ENCODE measurements at regions not wholly inside any gene's neighbourhood (a gene's known extent, or its start where the extent isn't known, plus 50 kb on each side); places are given as distances from the start of the nearest gene placed in this dataset.

GRCh38 chr1:36735436-36735835 lies 252.7 kb upstream of the CSF3R start:
- Mint-ChIP-seq H3K9me3 (ENCODE audit: low read depth, unreplicated experiment) (no peaks in the 10 kb centered on the region), H3K4me3 (ENCODE audit: low read depth, unreplicated experiment) (no peak overlapping the region), H3K36me3 (ENCODE audit: insufficient read depth, unreplicated experiment) (no peaks in the 10 kb centered on the region), H3K27ac (ENCODE audit: unreplicated experiment) (no peak overlapping the region), H3K4me1 (ENCODE audit: low read depth, unreplicated experiment) (no peaks in the 10 kb centered on the region), H3K27me3 (ENCODE audit: unreplicated experiment) (peaks cover 98% of the 10 kb centered on the region)
- DNase-seq = no peak
- intact Hi-C loops (cut with micrococcal nuclease; ENCODE audit: unreplicated experiment) = no loop called here
- no peak for TF ChIP-seq CTCF (IDR thresholded peaks at IDR 0.05; ENCODE audit: unreplicated experiment)
- CTCF ChIA-PET = no interaction called here
- BruUV-seq (replicated peaks) = no TSS peak

GRCh38 chr1:36734356-36734755 lies 251.6 kb upstream of the CSF3R start:
- BruUV-seq (replicated peaks) = no TSS peak

GRCh38 chr1:36733748-36734147 lies 251.0 kb upstream of the CSF3R start:
- CTCF ChIA-PET = no interaction called here
- no peak for DNase-seq
- Mint-ChIP-seq H3K36me3 (ENCODE audit: insufficient read depth, unreplicated experiment) (no peaks in the 10 kb centered on the region), H3K27me3 (ENCODE audit: unreplicated experiment) (peaks cover 98% of the 10 kb centered on the region), H3K27ac (ENCODE audit: unreplicated experiment) (no peak overlapping the region), H3K4me1 (ENCODE audit: low read depth, unreplicated experiment) (no peaks in the 10 kb centered on the region), H3K9me3 (ENCODE audit: low read depth, unreplicated experiment) (no peaks in the 10 kb centered on the region), H3K4me3 (ENCODE audit: low read depth, unreplicated experiment) (no peak overlapping the region)
- no TSS peak for BruUV-seq (replicated peaks)
- intact Hi-C loops (cut with micrococcal nuclease; ENCODE audit: unreplicated experiment) = no loop called here
- no peak for TF ChIP-seq CTCF (IDR thresholded peaks at IDR 0.05; ENCODE audit: unreplicated experiment)

More at GRCh38 chr1:36734356-36734755, 251.6 kb upstream of the CSF3R start:
- no peak overlapping the region for H3K4me3 Mint-ChIP-seq (ENCODE audit: low read depth, unreplicated experiment)
- DNase-seq = no peak
- H3K27me3 Mint-ChIP-seq (ENCODE audit: unreplicated experiment) = peaks cover 98% of the 10 kb centered on the region
- no peaks in the 10 kb centered on the region for H3K9me3 Mint-ChIP-seq (ENCODE audit: low read depth, unreplicated experiment)
- H3K4me1 Mint-ChIP-seq (ENCODE audit: low read depth, unreplicated experiment) = no peaks in the 10 kb centered on the region
- intact Hi-C loops (cut with micrococcal nuclease; ENCODE audit: unreplicated experiment) = no loop called here
- H3K36me3 Mint-ChIP-seq (ENCODE audit: insufficient read depth, unreplicated experiment) = no peaks in the 10 kb centered on the region
- no peak overlapping the region for H3K27ac Mint-ChIP-seq (ENCODE audit: unreplicated experiment)
- no peak for TF ChIP-seq CTCF (IDR thresholded peaks at IDR 0.05; ENCODE audit: unreplicated experiment)
- CTCF ChIA-PET = interaction anchor here (0.6 kb wide), 1 partner anchor 632 kb away, joined by 3 read pairs; no protein-coding TSS in a partner anchor

- Mint-ChIP-seq H3K36me3 (ENCODE audit: insufficient read depth, unreplicated experiment) (no peaks in the 10 kb centered on the region), H3K4me3 (ENCODE audit: low read depth, unreplicated experiment) (no peak overlapping the region), H3K9me3 (ENCODE audit: low read depth, unreplicated experiment) (no peaks in the 10 kb centered on the region), H3K27me3 (ENCODE audit: unreplicated experiment) (peaks cover 98% of the 10 kb centered on the region), H3K27ac (ENCODE audit: unreplicated experiment) (no peak overlapping the region), H3K4me1 (ENCODE audit: low read depth, unreplicated experiment) (no peaks in the 10 kb centered on the region)
- no peak for DNase-seq
- BruUV-seq (replicated peaks) = no TSS peak
- no peak for TF ChIP-seq CTCF (IDR thresholded peaks at IDR 0.05; ENCODE audit: unreplicated experiment)
- intact Hi-C loops (cut with micrococcal nuclease; ENCODE audit: unreplicated experiment) = no loop called here
- CTCF ChIA-PET = no interaction called here
Measured at GRCh38 chr1:36732015-36732356, 249.3 kb upstream of the CSF3R start.

All from Calu3 (cell line).